GM12873 (cell line): ENCODE measurements at regions not wholly inside any gene's neighbourhood (a gene's known extent, or its start where the extent isn't known, plus 50 kb on each side); places are given as distances from the start of the nearest gene placed in this dataset.

Experiments
- CTCF ChIP-seq: IDR thresholded peaks from 2 replicates; pipeline ENCODE4 v1.5.1; 2012; ENCODE audit warnings: low read depth, mild to moderate bottlenecking, moderate library complexity, low read length, control low read depth; ENCODE audit not compliant: insufficient read depth; ENCODE audit errors: missing control alignments

GRCh38 chr13:83825676-83826075 lies 56.6 kb downstream of the SLITRK1 start:
- TF ChIP-seq CTCF: no peak

- no peak for TF ChIP-seq CTCF
These were observed 57.7 kb downstream of the SLITRK1 start for GRCh38 chr13:83824560-83824959.

GRCh38 chr13:83824120-83824519 lies 58.2 kb downstream of the SLITRK1 start:
- no peak for TF ChIP-seq CTCF

- TF ChIP-seq CTCF: no peak
These were observed 62.7 kb downstream of the SLITRK1 start for GRCh38 chr13:83819611-83820010.

- TF ChIP-seq CTCF: no peak
These were observed 63.1 kb downstream of the SLITRK1 start for GRCh38 chr13:83819156-83819555.

- no peak for TF ChIP-seq CTCF
These were observed 66.2 kb downstream of the SLITRK1 start for GRCh38 chr13:83816081-83816480.

GRCh38 chr13:83815598-83815997 lies 66.7 kb downstream of the SLITRK1 start:
- TF ChIP-seq CTCF: no peak
